Activated B cell treated with CpG ODN at 0.5 μM for 24 hours (primary cell): ENCODE measurements at regions not wholly inside any gene's neighbourhood (a gene's known extent, or its start where the extent isn't known, plus 50 kb on each side); places are given as distances from the start of the nearest gene placed in this dataset.

Source experiments
- ATAC-seq: fragments of 200-7000 bp; cut with Tn5 transposase; one replicate; pipeline ENCODE4 v1.10.0; 2021; ENCODE audit warnings: low read depth, mild to moderate bottlenecking, moderate library complexity
- CTCF ChIA-PET: fragments of 350-600 bp; sonication (Branson Sonifier 250); formaldehyde crosslinking; loops from one replicate; lab custom pipeline; 2021; ENCODE audit warnings: antibody characterized with exemption; lab: Charles Lee
- POLR2A ChIA-PET: fragments of 350-600 bp; sonication (Branson Sonifier 250); formaldehyde crosslinking; loops from one replicate; lab custom pipeline; 2021; ENCODE audit warnings: antibody characterized with exemption; lab: Charles Lee
- DNase-seq: peaks from one replicate; pipeline ENCODE4 v3.0.0; 2022
- H3K27ac Mint-ChIP-seq: one replicate; pipeline ENCODE4 v1.8.0; 2020; ENCODE audit warnings: mixed read lengths
- H3K27me3 Mint-ChIP-seq: one replicate; pipeline ENCODE4 v1.8.0; 2021; ENCODE audit warnings: mixed read lengths
- H3K36me3 Mint-ChIP-seq: one replicate; pipeline ENCODE4 v1.8.0; 2021; ENCODE audit warnings: low read depth, mixed read lengths
- H3K4me1 Mint-ChIP-seq: one replicate; pipeline ENCODE4 v1.8.0; 2021; ENCODE audit warnings: mixed read lengths
- H3K4me3 Mint-ChIP-seq: one replicate; pipeline ENCODE4 v1.8.0; 2020; ENCODE audit warnings: mild to moderate bottlenecking, mixed read lengths
- H3K9me3 Mint-ChIP-seq: one replicate; pipeline ENCODE4 v1.8.0; 2020; ENCODE audit warnings: mixed read lengths
- intact Hi-C: fragments of 100-400 bp; cut with micrococcal nuclease; formaldehyde crosslinking; loops from one replicate; pipeline ENCODE4 v1.15.1; 2024
- TF ChIP-seq, protein P1 (sequence below): fragments of 200-600 bp; IDR thresholded peaks from one replicate; pipeline ENCODE4 v1.8.0; 2022; ENCODE audit warnings: antibody characterized with exemption, mild to moderate bottlenecking

DNA sequence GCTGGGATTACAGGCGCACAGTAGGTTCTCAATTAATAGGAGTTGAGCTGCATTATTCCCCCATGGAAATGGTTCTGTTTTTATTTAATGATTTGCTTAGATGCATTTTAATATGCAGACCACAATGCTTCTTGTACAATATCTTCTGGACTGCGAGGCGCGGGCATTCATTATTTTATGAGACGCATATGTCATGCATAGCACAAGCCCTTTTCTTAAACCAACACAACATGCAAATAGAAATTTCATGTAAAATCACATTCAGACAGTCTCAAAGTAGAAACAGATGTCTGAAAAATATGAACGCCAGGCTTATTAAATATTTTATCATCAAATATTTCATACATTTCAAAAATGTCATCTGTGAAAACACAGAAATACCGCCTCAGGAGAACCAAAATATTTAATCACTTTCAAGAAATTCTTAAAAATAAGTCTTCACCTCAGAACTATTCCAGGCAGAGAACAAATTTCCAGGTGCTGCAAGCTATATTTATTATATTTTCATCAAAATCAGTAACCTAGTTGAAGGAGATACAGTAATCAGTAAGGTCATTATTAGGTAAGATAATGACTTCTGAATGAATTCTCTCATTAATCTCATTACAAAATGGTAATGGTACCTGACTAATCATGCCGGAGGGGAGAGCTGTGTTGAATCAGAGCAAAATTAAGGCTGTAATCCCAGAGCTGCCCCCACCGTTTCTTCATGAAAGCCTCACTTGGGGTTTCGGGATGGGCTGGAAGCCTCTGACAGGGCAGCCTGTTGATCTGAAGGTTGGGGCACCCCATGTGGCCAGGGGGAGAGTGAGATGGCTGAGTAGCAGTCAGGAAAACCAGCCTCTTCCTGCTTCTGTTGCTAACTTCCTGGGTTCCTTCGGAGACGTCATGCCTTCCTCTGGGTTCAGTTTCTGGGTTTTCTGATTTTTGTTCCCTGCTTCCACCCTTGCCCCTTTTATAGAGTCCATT, 133.9 kb upstream of the ZNF618 start:
- H3K4me1 Mint-ChIP-seq = no peaks in the 10 kb centered on the region
- intact Hi-C loops = no loop called here
- no peaks in the 10 kb centered on the region for H3K36me3 Mint-ChIP-seq
- H3K9me3 Mint-ChIP-seq = peaks cover 3% of the 10 kb centered on the region
- no peak overlapping the region for H3K4me3 Mint-ChIP-seq
- DNase-seq = no peak
- POLR2A ChIA-PET = no interaction called here
- TF ChIP-seq, protein P1, sequence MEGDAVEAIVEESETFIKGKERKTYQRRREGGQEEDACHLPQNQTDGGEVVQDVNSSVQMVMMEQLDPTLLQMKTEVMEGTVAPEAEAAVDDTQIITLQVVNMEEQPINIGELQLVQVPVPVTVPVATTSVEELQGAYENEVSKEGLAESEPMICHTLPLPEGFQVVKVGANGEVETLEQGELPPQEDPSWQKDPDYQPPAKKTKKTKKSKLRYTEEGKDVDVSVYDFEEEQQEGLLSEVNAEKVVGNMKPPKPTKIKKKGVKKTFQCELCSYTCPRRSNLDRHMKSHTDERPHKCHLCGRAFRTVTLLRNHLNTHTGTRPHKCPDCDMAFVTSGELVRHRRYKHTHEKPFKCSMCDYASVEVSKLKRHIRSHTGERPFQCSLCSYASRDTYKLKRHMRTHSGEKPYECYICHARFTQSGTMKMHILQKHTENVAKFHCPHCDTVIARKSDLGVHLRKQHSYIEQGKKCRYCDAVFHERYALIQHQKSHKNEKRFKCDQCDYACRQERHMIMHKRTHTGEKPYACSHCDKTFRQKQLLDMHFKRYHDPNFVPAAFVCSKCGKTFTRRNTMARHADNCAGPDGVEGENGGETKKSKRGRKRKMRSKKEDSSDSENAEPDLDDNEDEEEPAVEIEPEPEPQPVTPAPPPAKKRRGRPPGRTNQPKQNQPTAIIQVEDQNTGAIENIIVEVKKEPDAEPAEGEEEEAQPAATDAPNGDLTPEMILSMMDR = no peak
- ATAC-seq = no peak
- CTCF ChIA-PET = no interaction called here
- H3K27me3 Mint-ChIP-seq = peaks cover 14% of the 10 kb centered on the region
- H3K27ac Mint-ChIP-seq = no peak overlapping the region

DNA sequence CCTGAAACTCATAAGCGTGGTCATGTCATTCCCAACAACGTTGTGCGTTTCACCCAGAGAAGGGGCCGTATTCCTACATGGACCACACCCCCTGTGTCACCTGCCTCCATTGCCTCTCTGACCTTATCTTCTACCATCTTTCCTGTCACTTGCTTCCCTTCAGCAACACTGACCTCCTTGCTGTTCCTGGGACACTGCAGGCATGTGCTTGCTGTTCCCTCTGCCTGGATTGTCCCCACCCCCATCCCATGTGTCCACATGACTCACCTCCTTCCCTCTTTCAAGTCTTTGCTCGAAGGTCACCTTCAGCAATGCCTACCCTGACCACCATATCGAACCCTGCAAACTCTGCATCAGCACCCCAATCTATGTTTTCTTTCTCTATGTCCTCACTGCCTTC, 133.2 kb upstream of the ZNF618 start:
- CTCF ChIA-PET = no interaction called here
- H3K4me1 Mint-ChIP-seq = no peaks in the 10 kb centered on the region
- DNase-seq = no peak
- H3K4me3 Mint-ChIP-seq = no peak overlapping the region
- no peaks in the 10 kb centered on the region for H3K36me3 Mint-ChIP-seq
- POLR2A ChIA-PET = no interaction called here
- ATAC-seq = no peak
- intact Hi-C loops = no loop called here
- no peak overlapping the region for H3K27ac Mint-ChIP-seq
- H3K9me3 Mint-ChIP-seq = peaks cover 8% of the 10 kb centered on the region
- peaks cover 9% of the 10 kb centered on the region for H3K27me3 Mint-ChIP-seq
- TF ChIP-seq, protein P1 = no peak

GRCh38 chr9:113746486-113746885, 129.6 kb upstream of the ZNF618 start:
- H3K4me1 Mint-ChIP-seq = no peaks in the 10 kb centered on the region
- no peaks in the 10 kb centered on the region for H3K36me3 Mint-ChIP-seq
- ChIA-PET POLR2A (no interaction called here), CTCF (no interaction called here)
- intact Hi-C loops = no loop called here
- H3K27ac Mint-ChIP-seq = no peak overlapping the region
- H3K27me3 Mint-ChIP-seq = peaks cover 3% of the 10 kb centered on the region
- DNase-seq = no peak
- TF ChIP-seq, protein P1 = no peak
- no peak overlapping the region for H3K4me3 Mint-ChIP-seq
- H3K9me3 Mint-ChIP-seq = peaks cover 11% of the 10 kb centered on the region
- ATAC-seq = no peak

DNA sequence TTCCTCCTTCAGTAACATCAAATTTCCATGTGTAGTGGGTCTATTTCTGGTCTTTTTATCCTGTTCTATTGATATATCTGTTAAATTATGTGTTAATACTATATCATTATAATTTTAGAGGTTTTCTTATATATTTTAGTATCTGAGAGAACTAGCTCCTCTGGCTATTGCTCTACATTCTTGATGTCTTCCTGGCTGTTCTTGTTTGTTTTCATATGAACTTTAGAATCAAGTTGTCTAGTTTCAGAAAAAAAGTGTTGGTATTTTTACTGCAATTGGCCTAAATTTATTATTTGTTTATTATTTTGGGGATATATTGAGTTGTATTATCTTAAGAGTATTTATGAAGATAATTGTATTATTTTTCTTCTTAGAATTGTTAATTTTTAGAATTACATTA, 128.0 kb upstream of the ZNF618 start:
- intact Hi-C loops = no loop called here
- no peaks in the 10 kb centered on the region for H3K36me3 Mint-ChIP-seq
- peaks cover 11% of the 10 kb centered on the region for H3K9me3 Mint-ChIP-seq
- TF ChIP-seq, protein P1 = no peak
- POLR2A ChIA-PET = no interaction called here
- H3K27me3 Mint-ChIP-seq = peaks cover 16% of the 10 kb centered on the region
- no peak for ATAC-seq
- H3K4me3 Mint-ChIP-seq = no peak overlapping the region
- no peak for DNase-seq
- H3K4me1 Mint-ChIP-seq = no peaks in the 10 kb centered on the region
- CTCF ChIA-PET = no interaction called here
- H3K27ac Mint-ChIP-seq = no peak overlapping the region

GRCh38 chr9:113753398-113754119, 122.5 kb upstream of the ZNF618 start:
- ChIA-PET CTCF (no interaction called here), POLR2A (no interaction called here)
- peaks cover 5% of the 10 kb centered on the region for H3K9me3 Mint-ChIP-seq
- ATAC-seq (no peak), DNase-seq (no peak)
- TF ChIP-seq, protein P1 = no peak
- no peaks in the 10 kb centered on the region for H3K36me3 Mint-ChIP-seq
- peaks cover 6% of the 10 kb centered on the region for H3K4me1 Mint-ChIP-seq
- no peak overlapping the region for H3K4me3 Mint-ChIP-seq
- peaks cover 27% of the 10 kb centered on the region for H3K27me3 Mint-ChIP-seq
- H3K27ac Mint-ChIP-seq = no peak overlapping the region
- intact Hi-C loops = no loop called here
